Epithelial cell of esophagus (primary cell): ENCODE measurements at regions not wholly inside any gene's neighbourhood (a gene's known extent, or its start where the extent isn't known, plus 50 kb on each side); places are given as distances from the start of the nearest gene placed in this dataset.

Source experiments
- DNase-seq: peaks from one replicate; pipeline ENCODE4 v3.0.0; 2010; ENCODE audit warnings: low read depth
- H3K4me3 ChIP-seq: 2 replicates; pipeline ENCODE4 v1.5.1; 2011; ENCODE audit warnings: mild to moderate bottlenecking, low read length, control low read depth
- TF ChIP-seq, protein P1 (sequence below): IDR thresholded peaks from 2 replicates; pipeline ENCODE4 v1.5.1; 2011; ENCODE audit warnings: low read depth, mild to moderate bottlenecking, low read length, control low read depth, inconsistent platforms; ENCODE audit not compliant: insufficient read depth; ENCODE audit errors: missing control alignments

DNA sequence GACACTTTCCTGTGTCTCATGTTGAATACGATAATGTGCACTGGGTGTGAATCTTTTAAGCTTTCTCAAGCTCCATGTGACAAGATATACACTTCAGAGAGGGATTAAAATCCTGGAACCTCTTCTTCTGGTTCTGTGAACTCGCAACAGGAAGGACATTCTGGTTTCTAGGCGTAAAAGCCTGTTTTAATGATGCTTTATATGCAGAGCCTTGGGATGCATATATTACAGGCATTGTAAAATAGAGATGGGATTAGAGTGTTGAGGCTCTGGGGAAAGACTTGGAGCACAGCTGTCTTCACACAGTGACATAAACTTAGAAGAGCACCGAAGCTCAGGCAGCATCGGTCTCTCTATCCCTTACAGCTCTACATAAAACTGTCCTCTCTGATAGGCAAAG is 107.7 kb upstream of the SV2C start:
- TF ChIP-seq, protein P1, sequence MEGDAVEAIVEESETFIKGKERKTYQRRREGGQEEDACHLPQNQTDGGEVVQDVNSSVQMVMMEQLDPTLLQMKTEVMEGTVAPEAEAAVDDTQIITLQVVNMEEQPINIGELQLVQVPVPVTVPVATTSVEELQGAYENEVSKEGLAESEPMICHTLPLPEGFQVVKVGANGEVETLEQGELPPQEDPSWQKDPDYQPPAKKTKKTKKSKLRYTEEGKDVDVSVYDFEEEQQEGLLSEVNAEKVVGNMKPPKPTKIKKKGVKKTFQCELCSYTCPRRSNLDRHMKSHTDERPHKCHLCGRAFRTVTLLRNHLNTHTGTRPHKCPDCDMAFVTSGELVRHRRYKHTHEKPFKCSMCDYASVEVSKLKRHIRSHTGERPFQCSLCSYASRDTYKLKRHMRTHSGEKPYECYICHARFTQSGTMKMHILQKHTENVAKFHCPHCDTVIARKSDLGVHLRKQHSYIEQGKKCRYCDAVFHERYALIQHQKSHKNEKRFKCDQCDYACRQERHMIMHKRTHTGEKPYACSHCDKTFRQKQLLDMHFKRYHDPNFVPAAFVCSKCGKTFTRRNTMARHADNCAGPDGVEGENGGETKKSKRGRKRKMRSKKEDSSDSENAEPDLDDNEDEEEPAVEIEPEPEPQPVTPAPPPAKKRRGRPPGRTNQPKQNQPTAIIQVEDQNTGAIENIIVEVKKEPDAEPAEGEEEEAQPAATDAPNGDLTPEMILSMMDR = no peak
- no peak overlapping the region for H3K4me3 ChIP-seq
- DNase-seq = no peak

DNA sequence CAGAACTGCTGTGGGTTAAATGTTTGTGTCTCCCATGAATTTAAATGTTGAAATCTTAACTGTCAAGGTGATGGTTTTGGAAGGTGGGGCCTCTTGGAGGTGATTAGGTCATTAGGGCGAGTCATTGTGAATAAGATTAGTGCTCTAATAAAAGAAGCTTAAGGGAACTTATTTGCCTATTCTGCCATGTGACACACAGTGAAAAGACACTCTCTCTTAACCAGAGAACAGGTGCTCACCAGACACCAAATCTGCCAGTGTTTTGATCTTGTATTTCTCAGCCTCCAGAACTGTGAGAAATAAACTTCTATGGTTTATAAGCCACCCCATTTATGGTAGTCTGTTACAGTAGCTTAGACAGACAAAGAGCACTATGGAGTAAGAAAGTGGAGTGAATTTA is 117.9 kb upstream of the SV2C start:
- TF ChIP-seq, protein P1 = no peak
- peak; percentile 1 for DNase-seq
- no peak overlapping the region for H3K4me3 ChIP-seq

DNA sequence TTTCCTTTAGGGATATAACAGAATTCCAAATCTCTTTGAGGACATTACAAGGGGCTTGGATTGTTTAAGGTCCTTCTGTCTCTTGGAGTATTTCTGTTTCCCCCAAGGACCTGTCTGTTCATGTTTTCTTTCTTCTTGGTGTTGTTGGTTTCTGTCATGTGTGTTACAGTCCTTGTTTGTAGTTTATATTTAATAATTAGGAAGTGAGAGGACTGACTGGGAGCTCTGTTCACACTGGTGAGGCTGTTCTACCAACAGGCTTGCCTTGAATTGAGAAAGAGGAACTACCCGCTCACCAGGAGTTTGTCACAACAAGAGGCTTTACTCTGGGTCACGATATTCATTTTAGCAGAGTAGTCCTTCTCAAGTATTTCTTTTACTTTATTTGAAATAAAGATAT is 119.2 kb upstream of the SV2C start:
- DNase-seq = no peak
- TF ChIP-seq, protein P1 = no peak
- H3K4me3 ChIP-seq = no peak overlapping the region

DNA sequence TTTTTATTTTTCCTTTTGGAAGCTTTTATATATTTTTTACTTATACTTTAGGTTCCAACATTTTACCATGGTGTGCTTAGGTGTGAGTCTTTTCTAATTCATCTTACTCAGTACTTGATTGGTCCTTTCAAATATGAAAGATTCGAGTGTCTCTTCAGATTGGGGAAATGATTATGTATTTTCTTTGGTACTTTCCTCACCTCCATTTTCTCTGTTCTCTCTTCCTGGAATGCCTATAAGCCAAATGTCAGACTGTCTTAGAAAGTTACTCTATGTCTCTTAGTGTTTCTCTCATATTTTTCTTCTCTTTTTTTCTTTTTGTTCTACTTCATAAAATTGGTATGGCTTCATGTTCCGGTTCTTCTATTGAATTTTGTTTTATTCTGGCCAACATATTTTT is 119.6 kb upstream of the SV2C start:
- no peak for DNase-seq

DNA sequence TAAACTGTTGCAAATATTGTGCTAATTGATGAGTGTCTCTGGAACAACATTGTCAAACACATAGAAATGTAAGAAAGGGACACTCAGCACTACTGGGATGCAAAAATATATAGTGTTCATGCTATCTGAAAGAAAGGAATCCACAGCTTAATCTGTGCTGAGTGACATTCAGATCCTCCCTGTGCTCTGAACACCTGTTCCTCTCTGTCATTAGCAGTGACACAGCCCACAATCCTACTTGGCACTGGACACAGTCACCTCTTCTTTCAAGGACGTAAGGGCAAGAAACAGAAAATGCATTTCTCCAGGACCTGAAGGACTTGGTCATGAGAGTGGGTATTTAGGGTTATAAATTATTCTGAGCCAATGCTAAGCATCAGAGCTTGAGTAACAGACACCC is 121.4 kb upstream of the SV2C start:
- no peak for DNase-seq
- TF ChIP-seq, protein P1 = no peak
- H3K4me3 ChIP-seq = no peak overlapping the region

More for the DNA sequence above, 119.6 kb upstream of the SV2C start:
- no peak overlapping the region for H3K4me3 ChIP-seq
- TF ChIP-seq, protein P1 = no peak

DNA sequence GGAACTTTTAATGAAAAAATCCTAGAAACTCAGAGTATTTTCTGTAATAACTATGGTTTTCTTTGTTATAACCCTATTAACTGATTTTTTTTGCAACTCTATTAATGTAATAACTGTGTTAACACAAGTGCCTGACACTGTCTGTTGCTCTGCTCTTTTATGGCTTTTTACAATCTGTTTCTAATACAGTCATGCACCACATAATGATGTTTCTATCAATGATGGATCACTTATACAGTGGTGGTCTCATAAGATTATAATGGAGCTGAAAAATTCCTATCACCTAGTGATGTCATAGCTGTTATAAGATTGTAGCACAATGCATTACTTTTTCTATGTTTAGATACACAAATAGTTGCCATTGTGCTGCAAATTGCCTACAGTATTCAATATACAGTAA is 123.1 kb upstream of the SV2C start:
- TF ChIP-seq, protein P1 = no peak
- no peak overlapping the region for H3K4me3 ChIP-seq
- DNase-seq = no peak

DNA sequence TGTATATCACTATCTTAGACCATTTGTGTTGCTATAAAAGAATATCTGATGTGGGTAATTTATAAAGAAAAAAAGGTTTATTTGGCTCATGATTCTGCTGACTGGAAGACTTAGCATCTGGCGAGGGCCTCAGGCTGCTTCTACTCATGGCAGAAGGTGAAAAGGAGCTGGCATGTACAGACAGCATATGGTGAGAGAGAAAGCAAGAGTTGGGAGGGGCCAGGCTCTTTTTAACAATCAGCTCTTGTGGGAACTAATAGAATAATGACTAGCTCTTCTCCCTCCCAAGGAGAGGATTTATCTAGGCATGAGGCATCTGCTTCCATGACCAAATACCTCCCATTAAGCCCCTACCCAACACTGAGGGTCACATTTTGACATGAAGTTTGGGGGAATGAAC is 130.2 kb upstream of the SV2C start:
- no peak overlapping the region for H3K4me3 ChIP-seq
- no peak for DNase-seq
- TF ChIP-seq, protein P1 = no peak
